ENCODE measurements at regions not wholly inside any gene's neighbourhood (a gene's known extent, or its start where the extent isn't known, plus 50 kb on each side); places are given as distances from the start of the nearest gene placed in this dataset.
A peak's percentile ranks its signal among the peaks of the same experiment; 100 is the strongest.

DNA sequence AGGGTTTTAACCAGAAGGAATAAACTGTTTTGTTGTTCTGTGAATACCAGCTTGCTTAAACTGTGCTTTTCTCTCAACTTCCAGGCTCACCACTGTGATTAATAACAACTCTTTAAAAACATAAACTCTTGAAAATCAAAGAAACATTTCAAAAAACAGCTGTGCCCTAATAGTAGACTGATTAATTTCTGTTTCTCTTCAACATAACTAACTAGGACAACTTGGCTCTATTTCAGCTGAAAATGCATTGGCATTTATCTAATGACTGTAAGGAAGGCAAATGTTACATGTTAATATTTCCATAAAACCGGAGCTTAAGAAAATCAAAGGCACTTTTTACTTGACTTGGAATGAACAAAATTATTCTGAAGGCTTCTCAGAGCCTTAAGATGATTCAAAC, 656.1 kb upstream of the NEGR1 start:
- no peak for DNase-seq (ENCODE audit: low read depth, low spot score)

DNA sequence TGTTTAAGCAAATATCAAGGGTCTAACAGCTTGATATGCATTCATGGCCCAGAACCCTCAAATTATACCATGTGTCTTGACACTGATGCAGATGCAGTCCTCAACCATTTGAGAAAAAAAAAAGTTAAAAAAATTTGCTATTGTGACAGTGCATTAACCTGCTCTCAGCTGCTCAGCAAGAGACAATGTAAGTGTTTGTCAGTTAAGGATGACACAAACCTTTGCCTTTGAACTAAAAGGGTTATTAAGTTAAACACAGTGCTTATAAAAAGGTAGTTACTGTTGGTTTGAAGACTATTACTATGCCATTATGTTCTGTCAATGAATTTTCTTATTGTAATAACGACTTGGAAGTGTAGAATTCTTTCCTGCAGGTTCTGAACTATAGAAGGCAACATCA, 655.6 kb upstream of the NEGR1 start:
- no peak for DNase-seq (ENCODE audit: low read depth, low spot score)

DNA sequence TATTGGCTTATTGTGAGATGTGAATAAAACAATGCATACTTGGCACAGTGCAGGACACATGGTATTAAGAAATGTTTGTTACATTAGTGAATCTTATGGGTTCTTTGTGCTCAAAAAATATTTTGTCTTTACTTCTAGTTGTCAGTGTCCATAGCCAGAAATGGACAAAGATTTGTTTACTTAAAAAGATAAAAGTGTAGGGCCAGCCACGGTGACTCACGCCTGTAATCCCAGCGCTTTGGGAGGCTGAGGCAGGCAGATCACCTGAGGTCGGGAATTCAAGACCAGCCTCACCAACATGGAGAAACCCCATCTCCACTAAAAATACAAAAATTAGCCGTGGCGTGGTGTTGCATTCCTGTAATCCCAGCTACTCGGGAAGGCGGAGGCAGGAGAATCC, 654.6 kb upstream of the NEGR1 start:
- no peak for DNase-seq (ENCODE audit: low read depth, low spot score)

DNA sequence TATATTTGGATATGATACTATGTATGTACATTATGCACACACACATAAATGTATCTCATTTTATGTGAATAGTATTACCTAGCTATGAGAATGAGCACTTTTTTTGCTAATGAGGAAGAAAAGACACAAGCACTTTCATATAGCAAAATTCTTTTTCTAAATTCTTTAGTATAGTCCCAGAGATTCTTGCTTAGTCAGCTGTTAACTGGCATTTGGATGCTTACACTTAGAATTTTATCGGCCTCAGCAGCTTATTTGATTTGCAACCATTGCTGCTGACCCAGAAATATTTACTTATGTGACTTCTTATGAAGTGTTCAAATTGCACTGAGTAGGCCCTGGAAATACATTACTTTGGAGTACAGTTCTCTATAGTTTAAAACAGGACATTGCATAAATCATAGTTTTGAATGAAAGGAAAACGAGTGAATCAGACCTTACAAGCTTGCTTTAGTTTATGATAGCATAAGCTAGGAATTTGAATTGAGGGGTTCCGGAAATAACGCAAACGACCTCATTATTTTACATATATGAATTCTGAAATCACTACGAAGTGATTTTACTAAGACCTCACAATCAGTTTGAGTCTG, 653.9 kb upstream of the NEGR1 start:
- no peak for DNase-seq (ENCODE audit: low read depth, low spot score)

DNA sequence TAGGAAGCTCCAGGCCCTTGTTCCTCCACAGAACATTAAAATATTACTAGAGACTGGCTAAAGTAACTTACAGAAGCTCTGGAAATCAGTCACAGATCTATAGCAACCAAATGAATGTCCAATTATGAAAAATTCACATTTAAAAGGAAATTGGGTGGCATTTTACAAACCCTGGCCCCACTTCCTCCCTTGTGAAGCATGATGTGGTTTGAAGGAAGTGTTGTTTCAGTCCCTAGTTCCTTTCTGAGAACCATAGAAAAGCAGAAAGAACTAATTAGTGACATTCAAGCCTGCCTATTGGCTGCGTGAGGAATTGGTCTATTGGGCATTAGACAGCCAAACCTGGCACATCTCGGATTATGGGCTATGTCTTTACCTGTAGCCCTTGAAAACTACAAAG, 649.7 kb upstream of the NEGR1 start:
- no peak for DNase-seq (ENCODE audit: low read depth, low spot score)

DNA sequence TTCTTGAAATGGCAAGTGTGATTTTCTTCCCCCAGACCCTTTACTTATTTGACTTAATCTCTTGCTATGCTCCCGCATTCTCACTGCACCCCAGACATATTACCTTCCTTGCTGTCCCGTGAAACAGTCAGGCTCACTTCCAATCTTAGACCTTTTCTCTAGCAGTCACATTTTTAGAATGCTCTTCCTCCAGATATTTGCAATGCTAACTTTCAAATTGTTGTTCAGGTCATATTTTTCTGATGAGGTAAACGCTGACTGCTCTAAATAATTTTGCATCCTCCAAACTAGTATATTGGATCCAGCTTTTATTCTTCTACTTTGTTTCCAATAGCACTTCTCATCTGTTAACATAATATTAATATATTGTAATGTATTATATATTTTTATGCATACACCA, 648.2 kb upstream of the NEGR1 start:
- no peak for DNase-seq (ENCODE audit: low read depth, low spot score)

DNA sequence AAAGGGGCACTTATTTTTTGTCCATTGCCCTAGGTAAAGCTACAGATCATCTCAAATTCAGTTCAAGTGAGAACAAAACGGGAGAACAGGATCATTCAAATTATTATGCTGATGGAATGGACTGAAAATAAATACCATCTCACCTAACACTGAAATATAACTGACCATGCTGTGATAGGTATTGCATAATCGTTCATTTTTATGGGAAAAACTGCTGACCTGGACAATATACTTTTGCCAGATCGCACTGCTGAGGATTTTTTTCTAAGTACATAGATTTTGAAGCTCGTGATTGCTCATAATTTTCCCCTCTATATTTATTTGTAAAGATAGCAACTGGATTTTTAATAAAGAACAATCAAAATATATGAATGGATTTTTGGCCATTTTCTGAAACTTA, 636.6 kb upstream of the NEGR1 start:
- no peak for DNase-seq (ENCODE audit: low read depth, low spot score)

DNA sequence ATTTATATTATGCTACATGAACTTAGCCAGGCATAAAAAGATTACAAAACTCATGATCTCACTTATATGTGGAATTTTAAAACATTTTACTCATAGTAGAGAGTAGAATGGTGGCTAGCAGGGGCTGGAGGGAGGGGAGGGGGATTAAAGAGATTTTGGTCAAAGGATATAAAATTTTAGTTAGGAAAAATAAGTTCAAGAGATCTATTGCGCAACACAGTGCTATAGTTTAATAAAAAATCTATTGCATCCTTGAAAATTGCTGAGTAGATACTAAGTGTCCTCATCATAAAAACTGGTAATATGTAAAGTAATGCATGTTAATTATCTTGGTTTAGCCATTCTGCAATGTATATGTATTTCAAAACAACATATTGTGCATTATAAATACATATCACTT, 635.6 kb upstream of the NEGR1 start:
- DNase-seq (ENCODE audit: low read depth, low spot score): no peak

DNA sequence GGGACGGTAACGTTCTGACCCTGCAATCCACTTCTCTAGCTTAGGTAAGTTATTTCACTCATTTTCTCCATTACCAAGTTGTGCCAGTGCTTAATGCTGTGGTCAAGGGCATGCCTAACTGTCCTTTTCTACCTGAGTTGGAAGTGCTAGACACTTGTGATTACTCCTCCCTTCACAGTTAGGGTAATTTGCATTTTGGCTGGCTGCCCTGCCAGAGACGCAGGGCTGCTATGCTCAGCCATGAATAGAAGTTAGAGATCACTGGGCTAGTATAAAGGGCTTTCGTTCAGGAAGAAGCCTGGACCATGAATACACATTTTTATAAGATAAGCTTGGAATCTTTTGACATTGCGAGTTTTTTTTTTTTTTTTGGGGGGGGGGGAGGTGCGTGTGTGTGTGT, 633.2 kb upstream of the NEGR1 start:
- DNase-seq (ENCODE audit: low read depth, low spot score): peak; percentile 45

DNA sequence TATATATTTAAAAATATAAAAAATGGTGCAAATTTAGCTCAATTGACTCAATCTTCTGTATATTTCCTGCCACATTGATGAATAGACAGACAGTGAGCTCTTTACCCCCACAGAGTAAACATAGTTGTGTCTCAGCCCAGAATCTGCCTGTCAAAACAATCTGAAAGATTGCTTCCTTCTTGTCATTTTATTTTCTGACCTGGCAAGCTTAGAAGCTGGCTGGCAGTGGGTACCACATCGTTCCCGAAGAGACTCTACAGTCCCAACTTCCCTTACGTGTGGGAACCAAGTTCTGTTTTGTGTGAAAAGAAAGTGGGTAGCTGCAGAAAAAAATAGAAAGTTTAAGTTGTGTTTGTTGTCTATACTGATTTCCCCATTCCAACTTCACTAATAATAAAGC, 629.3 kb upstream of the NEGR1 start:
- no peak for DNase-seq (ENCODE audit: low read depth, low spot score)

DNA sequence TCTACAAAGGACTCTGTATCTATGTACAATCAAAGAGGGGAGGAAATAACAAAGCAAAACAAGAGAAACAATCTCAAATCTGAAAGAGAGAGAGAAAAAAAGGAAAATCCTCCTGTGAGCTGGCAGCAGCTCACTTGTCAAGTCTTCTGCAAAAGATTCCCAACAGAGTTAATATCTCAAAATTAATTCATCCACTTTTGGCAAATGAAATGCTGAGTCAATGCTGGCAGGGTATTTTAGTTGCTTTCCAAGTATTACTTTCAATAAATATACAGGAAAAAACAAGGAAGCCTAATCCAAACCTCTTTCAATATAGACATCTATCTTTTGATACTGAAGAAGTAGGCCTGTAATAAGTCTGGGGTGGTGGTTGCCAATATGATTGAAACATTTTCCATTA, 613.9 kb upstream of the NEGR1 start:
- no peak for DNase-seq (ENCODE audit: low read depth, low spot score)

DNA sequence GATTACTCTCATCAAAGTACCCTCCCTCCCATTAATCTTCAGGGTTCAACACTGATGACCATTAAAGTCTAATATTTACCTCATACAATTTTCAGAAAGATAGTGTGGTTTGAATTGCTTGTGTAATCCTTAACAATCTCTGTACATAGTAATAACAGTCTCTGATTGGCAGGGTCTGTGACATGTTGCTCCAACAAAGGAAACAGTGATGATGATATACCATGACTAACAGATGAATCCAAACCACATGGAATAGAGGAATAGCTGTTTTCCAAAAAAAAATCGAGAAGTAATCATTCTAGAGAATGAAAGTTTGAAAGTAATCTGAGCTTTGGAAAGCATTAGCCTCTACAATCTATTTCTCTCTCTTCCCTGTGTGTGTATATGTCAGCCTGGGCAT, 610.1 kb upstream of the NEGR1 start:
- no peak for DNase-seq (ENCODE audit: low read depth, low spot score)

DNA sequence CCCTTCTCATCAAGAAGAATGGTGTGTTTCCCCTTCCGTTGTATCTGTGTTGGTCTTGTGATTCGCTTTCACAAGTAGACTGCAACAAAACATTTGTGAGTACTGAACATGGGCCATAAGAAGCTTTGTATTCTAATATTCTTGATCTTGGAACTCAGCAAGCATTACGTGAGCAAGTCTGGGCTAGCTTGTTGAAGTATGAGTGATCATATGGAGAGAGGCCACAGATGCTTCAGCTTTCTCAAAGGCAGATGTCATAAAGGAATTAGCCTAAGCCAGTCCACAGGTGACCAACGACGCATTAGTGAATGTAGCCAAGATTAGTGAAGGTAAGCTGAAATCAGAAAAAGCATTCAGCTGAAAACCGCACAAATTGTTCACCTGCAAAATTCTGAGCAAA, 609.6 kb upstream of the NEGR1 start:
- DNase-seq (ENCODE audit: low read depth, low spot score): no peak

DNA sequence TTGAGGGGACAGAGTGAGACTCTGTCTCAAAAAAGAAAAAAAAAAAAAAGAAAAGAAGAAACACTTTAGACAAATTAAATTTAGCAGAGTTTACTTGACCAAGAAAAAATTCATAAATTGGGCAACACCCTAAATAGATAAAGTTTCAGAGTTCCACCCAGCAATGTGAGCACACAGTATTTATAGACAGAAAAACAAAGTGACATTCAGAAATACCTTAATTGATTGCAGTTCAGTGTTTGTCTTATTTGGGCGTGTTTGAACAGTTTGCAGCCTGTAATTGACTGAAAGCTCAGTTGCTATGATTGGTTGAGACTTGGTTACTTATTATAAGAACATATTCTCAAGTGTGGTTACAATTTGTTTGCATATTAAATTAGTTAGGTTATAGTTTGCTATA, 603.5 kb upstream of the NEGR1 start:
- no peak for DNase-seq (ENCODE audit: low read depth, low spot score)

DNA sequence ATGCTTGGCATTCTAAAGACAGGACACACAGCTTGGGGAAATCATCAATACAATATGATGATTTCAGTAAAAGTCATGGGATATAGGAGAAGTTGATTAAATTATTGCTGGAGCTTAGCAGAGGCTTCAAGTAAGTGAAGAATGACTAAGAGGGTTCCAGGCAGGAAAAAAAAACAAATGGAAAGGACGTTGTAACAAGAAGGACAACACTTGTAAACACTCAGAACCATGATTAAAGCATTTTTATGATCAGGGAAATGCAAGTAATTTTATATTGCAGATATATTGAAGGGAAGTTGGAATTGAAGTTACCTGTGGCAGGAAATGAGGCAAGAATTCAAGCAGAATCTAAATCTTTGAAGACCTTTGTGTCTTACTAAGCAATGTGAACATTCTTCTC, 602.7 kb upstream of the NEGR1 start:
- DNase-seq (ENCODE audit: low read depth, low spot score): no peak

DNA sequence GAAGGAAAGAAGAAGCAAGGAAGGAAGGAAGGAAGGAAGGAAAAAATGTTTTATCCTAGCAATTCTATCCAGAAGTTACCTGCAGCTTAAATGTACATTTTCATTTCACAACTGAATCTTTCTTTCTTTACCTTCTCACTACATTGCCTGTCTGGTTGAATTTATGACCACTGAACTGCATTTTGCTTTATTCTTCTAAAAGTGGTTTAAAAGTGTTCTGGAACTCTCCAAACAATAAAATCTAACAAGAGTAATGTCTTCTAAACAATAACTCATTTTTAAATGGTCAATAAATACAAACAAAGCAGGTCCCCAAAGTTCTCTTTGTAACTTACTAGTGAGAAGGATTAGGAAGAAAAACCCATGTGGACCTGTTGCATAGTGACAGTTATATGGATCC, 587.5 kb upstream of the NEGR1 start:
- no peak for DNase-seq (ENCODE audit: low read depth, low spot score)

DNA sequence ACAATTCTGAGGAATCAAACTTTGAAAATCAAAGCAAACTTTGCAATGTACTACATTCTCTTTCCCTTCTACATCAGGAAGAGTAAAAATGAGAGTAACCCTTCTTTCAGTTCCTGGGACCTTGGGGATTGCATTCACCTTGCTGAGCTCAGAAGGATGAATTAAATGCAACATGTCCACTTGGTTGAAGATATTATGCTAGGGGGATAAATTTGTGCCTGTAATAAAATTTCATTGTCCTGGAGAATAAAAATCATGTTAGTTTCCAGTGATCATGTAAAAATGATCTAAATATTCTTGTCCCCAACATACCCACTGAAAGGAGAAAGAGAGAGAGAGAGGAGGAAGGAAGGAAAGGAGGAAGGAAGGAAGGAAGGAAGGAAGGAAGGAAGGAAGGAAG, 587.1 kb upstream of the NEGR1 start:
- no peak for DNase-seq (ENCODE audit: low read depth, low spot score)

DNA sequence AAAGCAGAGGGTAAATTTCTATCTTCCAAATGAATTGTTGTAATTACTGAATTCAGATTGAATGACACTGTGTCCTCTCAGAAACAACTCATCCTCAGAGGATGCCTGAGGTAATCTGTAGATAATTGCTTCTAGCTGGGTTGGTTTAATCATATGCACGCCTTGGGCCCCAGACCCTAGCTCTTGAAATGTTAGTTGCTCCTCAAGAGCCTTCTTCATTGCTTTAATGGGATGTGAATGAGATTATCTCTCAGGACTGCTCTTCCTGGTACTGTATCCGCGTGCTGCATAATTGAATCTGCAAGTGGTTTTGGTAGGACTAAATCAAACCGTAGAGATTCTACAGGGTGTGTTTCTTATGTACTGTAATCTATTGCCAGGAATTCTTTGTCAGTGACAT, 569.3 kb upstream of the NEGR1 start:
- DNase-seq (ENCODE audit: low read depth, low spot score): no peak

DNA sequence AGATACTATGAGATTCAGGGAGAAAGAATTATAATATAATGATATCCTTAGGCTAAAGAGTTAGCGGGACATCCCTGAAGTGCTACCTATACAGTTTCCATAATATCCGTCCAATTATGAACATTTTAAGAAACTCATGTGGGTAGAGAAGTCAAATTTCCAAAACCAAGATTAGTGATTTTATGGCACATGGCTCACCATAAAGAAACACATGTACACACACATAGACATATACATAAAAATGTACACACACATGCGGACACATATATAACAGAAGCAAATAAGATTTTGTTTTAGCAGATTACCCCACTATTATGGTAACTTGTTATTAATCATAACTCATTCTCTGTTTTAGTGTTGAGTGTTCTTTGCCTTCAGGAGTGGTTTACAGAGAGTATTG, 566.7 kb upstream of the NEGR1 start:
- no peak for DNase-seq (ENCODE audit: low read depth, low spot score)

DNA sequence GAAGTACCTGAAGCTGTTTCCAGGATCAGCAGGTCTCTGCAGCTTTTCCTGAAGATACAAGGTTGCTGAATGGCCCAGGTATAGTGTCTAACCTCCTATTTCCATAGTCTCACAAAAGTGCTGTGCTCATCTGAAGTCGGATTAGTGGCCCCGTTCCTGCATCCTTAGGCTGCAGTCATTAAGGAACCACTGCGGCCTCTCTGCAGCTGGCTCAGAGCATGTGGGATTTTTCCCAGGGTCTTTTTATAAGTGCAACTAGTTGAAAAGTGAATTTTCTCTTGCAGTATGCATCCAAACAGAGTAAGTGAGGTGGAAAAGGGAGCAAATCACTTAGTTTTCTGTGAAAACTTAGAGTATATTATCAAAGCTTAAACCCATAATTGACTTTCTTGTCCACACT, 565.3 kb upstream of the NEGR1 start:
- no peak for DNase-seq (ENCODE audit: low read depth, low spot score)

DNA sequence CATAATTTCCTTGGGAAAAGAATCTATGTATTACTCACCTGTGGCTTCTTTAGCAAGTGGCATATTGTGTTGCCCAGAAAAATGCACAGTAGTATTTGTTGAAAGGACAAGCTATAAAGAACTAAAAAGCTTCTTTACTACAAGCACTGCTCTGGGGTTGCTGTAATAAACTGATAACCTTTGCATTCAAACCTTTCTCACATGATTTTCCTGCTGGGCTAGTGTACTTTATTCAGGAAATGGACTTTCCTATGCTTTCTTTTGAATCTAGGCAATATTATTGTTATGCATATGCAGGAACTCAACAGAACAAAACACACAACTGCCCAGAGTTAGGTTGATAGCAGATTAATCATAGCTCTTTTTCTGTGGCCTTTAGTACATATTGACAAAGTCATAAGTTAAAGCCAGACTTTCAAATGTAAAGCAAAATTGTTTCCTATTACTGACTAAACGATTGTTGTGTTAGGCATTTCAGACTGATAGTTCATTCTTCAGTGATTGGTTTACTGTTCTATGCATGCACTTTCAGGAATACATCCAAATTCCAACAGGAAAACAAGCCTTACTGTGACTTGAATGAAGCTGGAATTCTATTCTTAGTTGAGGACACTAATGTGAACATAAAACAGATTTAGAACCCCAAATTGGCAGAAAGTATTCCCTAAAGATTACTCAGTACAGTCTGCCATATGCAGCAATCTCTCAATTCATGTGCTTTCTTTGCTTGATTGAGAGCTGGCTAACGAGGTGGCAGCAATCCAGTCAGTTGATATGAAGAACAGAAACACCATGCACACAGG, 564.3 kb upstream of the NEGR1 start:
- DNase-seq (ENCODE audit: low read depth, low spot score): no peak

DNA sequence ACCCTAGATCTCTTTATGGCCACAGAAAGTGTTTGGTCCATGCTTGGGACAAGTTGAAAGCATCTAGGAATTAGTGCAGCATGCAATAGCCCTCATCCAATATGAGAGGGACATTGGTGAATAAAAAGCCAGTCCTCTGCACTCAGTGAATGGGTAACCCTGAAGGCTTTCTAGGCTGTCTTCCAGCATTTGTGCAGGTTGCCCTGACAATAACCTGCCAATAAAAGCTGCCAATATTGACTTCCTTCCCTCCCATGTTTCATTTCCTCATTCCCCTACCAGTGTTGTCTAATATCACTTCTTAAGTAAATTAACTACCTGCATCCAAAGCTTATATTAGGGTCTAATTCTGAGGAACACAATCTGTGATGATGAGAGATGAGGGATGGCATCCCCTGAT, 563.6 kb upstream of the NEGR1 start:
- no peak for DNase-seq (ENCODE audit: low read depth, low spot score)

DNA sequence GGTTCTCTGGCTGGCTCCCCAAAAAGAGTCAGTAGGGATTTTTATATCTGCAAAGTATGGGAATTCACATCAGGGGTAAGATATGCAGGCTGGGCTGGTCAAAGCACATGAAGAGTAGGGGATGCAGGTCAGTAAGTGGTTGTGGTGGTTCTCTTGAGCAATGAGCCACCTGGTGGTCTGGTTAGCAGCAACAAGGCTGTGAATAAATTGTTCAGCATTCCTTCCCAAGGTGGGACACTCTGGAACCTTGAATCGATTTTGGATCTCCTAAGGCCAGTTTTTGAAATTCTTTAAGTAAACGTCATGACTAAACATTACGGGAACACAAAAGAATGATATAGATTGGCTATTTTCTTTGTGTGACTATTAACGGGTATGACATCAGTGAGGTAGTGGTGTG, 563.0 kb upstream of the NEGR1 start:
- peak; percentile 65 for DNase-seq (ENCODE audit: low read depth, low spot score)

DNA sequence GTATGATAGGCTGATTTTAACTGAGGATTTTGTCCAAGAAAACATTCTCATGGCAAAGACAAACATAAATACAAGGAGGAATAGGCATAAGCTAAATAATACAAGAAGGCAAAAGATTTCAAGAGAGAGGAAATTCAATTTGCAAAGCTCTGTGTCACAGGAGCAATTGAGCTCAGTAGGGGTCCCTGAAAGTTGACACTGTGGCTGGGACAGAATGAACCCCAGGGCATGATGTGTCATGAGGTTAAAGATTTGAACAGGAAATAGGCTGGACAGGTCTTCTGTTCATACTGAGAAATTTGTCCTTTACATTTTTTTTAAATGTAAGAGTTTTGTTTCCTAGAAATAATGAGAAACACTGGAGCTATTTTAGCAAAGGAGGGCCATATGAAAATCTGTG, 555.4 kb upstream of the NEGR1 start:
- DNase-seq (ENCODE audit: low read depth, low spot score): peak; percentile 56
